Mesendoderm (in vitro differentiated cells): ENCODE measurements at regions not wholly inside any gene's neighbourhood (a gene's known extent, or its start where the extent isn't known, plus 50 kb on each side); places are given as distances from the start of the nearest gene placed in this dataset.

Source experiments
- DNase-seq: peaks from one replicate; pipeline ENCODE4 v3.0.0; 2013
- H2AK5ac ChIP-seq: 2 replicates; pipeline ENCODE4 v1.6.1; 2013; ENCODE audit warnings: low read length, inconsistent platforms
- H2BK120ac ChIP-seq: 2 replicates; pipeline ENCODE4 v1.6.1; 2013; ENCODE audit warnings: low read depth, mild to moderate bottlenecking, low read length, moderate library complexity, mixed read lengths
- H2BK15ac ChIP-seq: replicated peaks from 2 replicates; pipeline ENCODE4 v1.6.1; 2013; ENCODE audit warnings: low read depth, mild to moderate bottlenecking, moderate library complexity
- H2BK5ac ChIP-seq: 2 replicates; pipeline ENCODE4 v1.6.1; 2013; ENCODE audit warnings: low read length, inconsistent platforms
- H3K18ac ChIP-seq: 2 replicates; pipeline ENCODE4 v1.6.1; 2013; ENCODE audit warnings: mild to moderate bottlenecking, low read length, mixed read lengths
- H3K23ac ChIP-seq: one replicate; pipeline ENCODE4 v1.6.1; 2013; ENCODE audit warnings: low read length
- H3K27ac ChIP-seq: 2 replicates; pipeline ENCODE4 v1.5.1; 2013; ENCODE audit warnings: low read depth, mild to moderate bottlenecking, inconsistent platforms, low read length, moderate library complexity
- H3K27me3 ChIP-seq: 2 replicates; pipeline ENCODE4 v1.6.1; 2013; ENCODE audit warnings: low read length, control low read depth, mild to moderate bottlenecking, inconsistent platforms; ENCODE audit not compliant: insufficient read depth, poor library complexity
- H3K36me3 ChIP-seq: 2 replicates; pipeline ENCODE4 v1.6.1; 2013; ENCODE audit warnings: low read length, inconsistent platforms; ENCODE audit not compliant: control insufficient read depth, insufficient read depth
- H3K4ac ChIP-seq: one replicate; pipeline ENCODE4 v1.6.1; 2013; ENCODE audit warnings: low read depth, mild to moderate bottlenecking, low read length, moderate library complexity
- H3K4me1 ChIP-seq: 2 replicates; pipeline ENCODE4 v1.6.1; 2013; ENCODE audit warnings: low read depth, low read length, inconsistent platforms; ENCODE audit not compliant: control insufficient read depth
- H3K4me2 ChIP-seq: 2 replicates; pipeline ENCODE4 v1.6.1; 2013; ENCODE audit warnings: low read length
- H3K4me3 ChIP-seq: 2 replicates; pipeline ENCODE4 v1.5.1; 2013; ENCODE audit warnings: mild to moderate bottlenecking, low read length
- H3K56ac ChIP-seq: one replicate; pipeline ENCODE4 v1.6.1; 2013; ENCODE audit warnings: low read length
- H3K79me1 ChIP-seq: 2 replicates; pipeline ENCODE4 v1.6.1; 2013; ENCODE audit warnings: low read length, inconsistent platforms
- H3K79me2 ChIP-seq: 2 replicates; pipeline ENCODE4 v1.6.1; 2013; ENCODE audit warnings: mild to moderate bottlenecking, low read length; ENCODE audit not compliant: control insufficient read depth, insufficient read depth
- H3K9ac ChIP-seq: 2 replicates; pipeline ENCODE4 v1.6.1; 2013; ENCODE audit warnings: low read length, inconsistent platforms
- H4K5ac ChIP-seq: one replicate; pipeline ENCODE4 v1.6.1; 2013; ENCODE audit warnings: low read length
- H4K8ac ChIP-seq: one replicate; pipeline ENCODE4 v1.6.1; 2013; ENCODE audit warnings: low read depth, mild to moderate bottlenecking, control low read depth, low read length, moderate library complexity
- WGBS: extraction: QIAGEN DNeasy Blood & Tissue Kit; methylation state at CpG from one replicate; pipeline ENCODE4 v1.1.7; 2013; ENCODE audit warnings: low lambda C conversion rate, missing lambda C conversion rate; ENCODE audit not compliant: insufficient coverage; ENCODE audit errors: extremely low coverage; 5-methylcytosine and 5-hydroxymethylcytosine counted together

DNA sequence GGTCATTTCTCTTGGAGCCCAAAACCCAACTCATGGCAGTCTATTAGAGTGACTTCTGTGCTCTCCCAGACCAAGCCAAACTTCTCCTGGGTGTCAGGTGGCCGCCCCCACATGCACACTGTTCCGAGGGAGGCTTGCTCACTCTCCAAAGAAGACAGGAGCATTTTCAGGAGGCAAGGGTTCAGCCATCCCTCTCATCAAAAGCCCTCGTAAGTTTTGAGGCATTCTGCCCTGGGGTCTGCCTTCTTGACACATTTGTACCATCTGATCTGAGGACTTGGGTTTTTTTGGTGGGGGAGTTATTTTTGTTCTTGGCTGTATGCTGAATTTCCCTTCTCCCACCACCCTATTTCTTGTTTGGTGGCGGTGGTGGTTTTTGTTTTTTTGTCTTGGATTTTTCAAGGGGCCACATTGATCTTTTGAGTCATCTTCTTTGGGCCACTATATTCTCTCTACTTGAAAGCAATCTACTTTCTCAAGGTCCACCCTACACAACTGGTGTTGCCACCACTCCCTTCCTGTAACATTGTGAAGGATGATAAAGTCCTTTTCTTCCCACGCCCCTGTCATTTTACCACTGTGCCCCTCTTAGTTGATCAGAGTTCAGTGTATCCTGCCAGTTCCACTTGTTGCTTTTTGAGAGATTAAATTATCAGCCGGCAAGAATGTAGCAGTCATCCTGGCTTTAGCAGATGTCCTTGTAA is 255.8 kb downstream of the CYP26B1 start:
- H3K56ac ChIP-seq = no peak overlapping the region
- no peak overlapping the region for H3K4me3 ChIP-seq
- no CpG with 5 or more reads among the region's 6 CpGs for WGBS

DNA sequence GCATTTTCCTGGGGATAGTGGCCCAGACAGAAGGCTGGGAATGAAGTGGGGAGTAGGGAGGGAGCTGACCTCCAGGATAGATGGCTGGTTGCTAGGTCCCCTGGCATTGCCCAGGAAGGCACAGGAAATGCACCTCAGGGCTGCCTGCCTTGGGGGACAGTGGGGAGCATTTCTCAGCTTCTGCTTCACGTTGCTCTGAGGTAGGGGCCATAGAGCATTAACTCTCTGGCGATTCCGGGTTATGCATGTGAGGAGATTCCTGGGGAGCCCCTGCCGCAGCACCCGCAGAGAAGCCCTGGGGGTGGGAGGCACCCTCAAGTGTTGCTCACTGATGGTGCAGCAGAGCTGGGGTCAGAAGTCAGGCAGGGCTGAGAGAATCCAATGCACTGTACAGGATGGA is 256.5 kb downstream of the CYP26B1 start:
- Histone ChIP-seq H2AK5ac (no peak overlapping the region), H3K4ac (no peak overlapping the region), H4K5ac (no peak overlapping the region), H3K18ac (no peak overlapping the region), H3K27ac (no peak overlapping the region), H3K79me2 (no peaks in the 10 kb centered on the region), H3K27me3 (no peaks in the 10 kb centered on the region), H2BK5ac (no peak overlapping the region), H2BK15ac (no peak overlapping the region), H3K79me1 (no peaks in the 10 kb centered on the region), H3K4me2 (no peak overlapping the region), H3K4me3 (no peak overlapping the region), H3K56ac (no peak overlapping the region), H3K4me1 (no peaks in the 10 kb centered on the region), H4K8ac (no peak overlapping the region), H3K9ac (no peak overlapping the region), H3K36me3 (no peaks in the 10 kb centered on the region), H3K23ac (no peak overlapping the region), H2BK120ac (no peak overlapping the region)
- DNase-seq = no peak
- WGBS = no CpG with 5 or more reads among the region's 5 CpGs

More for the DNA sequence above, 255.8 kb downstream of the CYP26B1 start:
- Histone ChIP-seq H2BK120ac (no peak overlapping the region), H3K79me1 (no peaks in the 10 kb centered on the region), H4K5ac (no peak overlapping the region), H3K4me2 (no peak overlapping the region), H2BK5ac (no peak overlapping the region), H2BK15ac (no peak overlapping the region), H3K79me2 (no peaks in the 10 kb centered on the region), H2AK5ac (no peak overlapping the region), H3K23ac (no peak overlapping the region), H3K36me3 (no peaks in the 10 kb centered on the region), H3K18ac (no peak overlapping the region), H3K27me3 (no peaks in the 10 kb centered on the region), H3K27ac (no peak overlapping the region), H4K8ac (no peak overlapping the region), H3K4ac (no peak overlapping the region), H3K4me1 (no peaks in the 10 kb centered on the region), H3K9ac (no peak overlapping the region)
- no peak for DNase-seq

DNA sequence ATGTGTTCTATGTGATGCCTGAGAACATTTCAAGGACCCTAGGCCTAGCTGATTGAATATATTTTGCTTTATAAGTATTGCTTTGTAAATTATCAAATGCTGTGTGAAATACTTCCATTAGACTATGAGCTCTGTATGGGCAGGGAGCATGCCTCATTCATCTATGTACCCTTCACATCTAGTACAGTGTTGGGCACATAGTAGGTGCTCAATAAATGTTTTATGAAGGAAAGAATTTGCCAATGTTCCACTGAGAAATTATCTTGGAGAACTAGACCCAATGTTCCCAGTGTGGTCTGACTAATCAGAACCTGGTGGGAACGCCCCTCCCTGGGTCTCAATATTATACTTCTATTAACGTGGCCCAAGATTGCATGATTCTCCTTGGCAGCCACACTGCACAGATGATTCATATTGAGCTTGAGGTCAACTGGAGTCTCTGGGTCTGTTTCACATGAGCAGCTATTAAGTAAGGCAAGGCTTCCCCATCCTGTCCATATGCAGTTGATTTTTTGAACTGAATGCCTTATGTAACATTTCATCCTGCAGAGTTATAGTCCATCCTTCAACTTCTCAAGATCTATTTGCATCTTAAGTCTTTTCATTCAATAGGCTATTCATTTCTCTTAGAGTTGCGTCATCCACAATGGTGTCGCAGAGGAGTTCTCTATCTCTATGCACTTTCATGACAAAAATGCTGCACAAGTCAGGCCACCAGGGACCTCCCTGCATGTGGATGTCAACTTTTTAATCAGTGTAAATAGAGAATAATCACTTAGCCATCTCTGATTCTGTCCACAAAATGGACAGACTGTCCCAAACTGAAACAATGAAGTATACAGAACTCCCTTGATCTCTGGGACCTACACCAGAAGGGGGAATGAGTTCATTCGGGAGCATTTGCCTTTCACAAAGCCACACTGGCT is 257.6 kb downstream of the CYP26B1 start:
- H3K79me1 ChIP-seq = no peaks in the 10 kb centered on the region
- H3K4me1 ChIP-seq = no peaks in the 10 kb centered on the region
- H3K36me3 ChIP-seq = no peaks in the 10 kb centered on the region
- no peak for DNase-seq
- no peaks in the 10 kb centered on the region for H3K27me3 ChIP-seq
- H3K4me3 ChIP-seq = no peak overlapping the region
- no peak overlapping the region for H2BK120ac ChIP-seq
- no peak overlapping the region for H4K5ac ChIP-seq
- H3K23ac ChIP-seq = no peak overlapping the region
- no peak overlapping the region for H3K9ac ChIP-seq
- H4K8ac ChIP-seq = no peak overlapping the region
- H2BK5ac ChIP-seq = no peak overlapping the region
- no peaks in the 10 kb centered on the region for H3K79me2 ChIP-seq
- H3K56ac ChIP-seq = no peak overlapping the region
- H2AK5ac ChIP-seq = no peak overlapping the region
- H2BK15ac ChIP-seq = no peak overlapping the region
- WGBS = no CpG with 5 or more reads among the region's 5 CpGs
- no peak overlapping the region for H3K4ac ChIP-seq
- no peak overlapping the region for H3K4me2 ChIP-seq
- H3K27ac ChIP-seq = no peak overlapping the region
- H3K18ac ChIP-seq = no peak overlapping the region

DNA sequence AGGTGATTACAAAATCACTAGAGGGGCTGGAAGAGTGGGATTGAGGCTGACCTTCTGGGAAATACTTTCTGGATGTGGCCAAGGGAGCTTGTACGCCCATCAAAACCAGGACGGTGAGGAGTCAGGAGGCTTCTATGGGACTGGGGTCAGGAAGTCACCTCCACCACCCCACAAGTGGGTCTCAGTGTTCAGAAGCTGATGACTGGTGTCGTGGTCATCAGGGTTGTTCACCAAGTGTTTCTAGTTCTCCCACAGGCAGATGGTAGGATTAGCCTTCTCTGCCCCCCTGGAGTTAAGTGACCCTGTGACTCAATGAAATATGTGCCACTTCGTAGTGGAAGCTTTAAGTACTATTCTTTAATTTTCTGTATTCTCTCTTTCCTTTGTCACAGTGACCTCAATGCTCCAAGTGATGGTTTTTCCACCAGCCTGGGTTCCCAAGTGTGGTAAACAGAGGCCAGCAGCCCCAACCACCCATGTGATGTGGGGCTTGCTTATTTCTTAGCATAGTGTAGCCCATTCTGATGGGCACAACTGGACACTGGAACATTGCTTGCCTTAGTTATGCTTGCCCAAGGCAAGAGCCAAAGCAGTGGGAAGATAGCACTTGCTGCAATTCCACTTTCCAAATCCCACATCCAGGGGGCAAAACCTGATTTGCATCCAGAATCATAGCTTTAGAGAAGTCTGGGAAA is 258.8 kb downstream of the CYP26B1 start:
- Histone ChIP-seq H3K4me2 (no peak overlapping the region), H2BK120ac (no peak overlapping the region), H3K4ac (no peak overlapping the region), H3K23ac (no peak overlapping the region), H4K8ac (no peak overlapping the region), H3K27me3 (no peaks in the 10 kb centered on the region), H2AK5ac (no peak overlapping the region), H3K9ac (no peak overlapping the region), H3K79me2 (no peaks in the 10 kb centered on the region), H2BK15ac (no peak overlapping the region), H3K4me3 (no peak overlapping the region), H3K4me1 (no peaks in the 10 kb centered on the region), H3K36me3 (no peaks in the 10 kb centered on the region), H4K5ac (no peak overlapping the region), H2BK5ac (no peak overlapping the region), H3K79me1 (no peaks in the 10 kb centered on the region), H3K18ac (no peak overlapping the region), H3K56ac (no peak overlapping the region), H3K27ac (no peak overlapping the region)
- no CpG with 5 or more reads among the region's 4 CpGs for WGBS
- no peak for DNase-seq

DNA sequence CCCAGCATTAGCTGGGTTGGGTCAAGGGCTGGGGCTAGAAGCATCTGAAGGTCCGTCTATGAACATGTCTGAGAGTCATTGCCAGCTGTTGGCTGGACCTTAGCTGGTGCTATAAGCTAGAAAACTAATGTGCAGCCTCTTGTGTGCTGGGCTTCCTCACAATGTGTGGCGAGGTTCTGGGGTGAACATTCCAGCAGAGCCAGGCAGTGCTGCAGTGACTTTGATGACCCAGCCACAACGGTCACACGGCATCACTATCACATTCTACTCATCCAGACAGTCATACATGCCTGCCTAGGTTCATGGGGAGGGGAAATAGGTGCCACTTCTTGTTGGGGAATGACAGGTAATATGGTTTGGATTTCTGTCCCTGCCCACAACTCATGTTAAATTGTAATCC is 260.5 kb downstream of the CYP26B1 start:
- Histone ChIP-seq H3K4ac (no peak overlapping the region), H3K4me1 (no peaks in the 10 kb centered on the region), H2AK5ac (no peak overlapping the region), H3K23ac (no peak overlapping the region), H3K27me3 (no peaks in the 10 kb centered on the region), H3K36me3 (no peaks in the 10 kb centered on the region), H4K8ac (no peak overlapping the region), H4K5ac (no peak overlapping the region), H2BK15ac (no peak overlapping the region), H3K4me2 (no peak overlapping the region), H3K79me2 (no peaks in the 10 kb centered on the region), H3K18ac (no peak overlapping the region), H2BK120ac (no peak overlapping the region), H2BK5ac (no peak overlapping the region), H3K4me3 (no peak overlapping the region), H3K79me1 (no peaks in the 10 kb centered on the region), H3K9ac (no peak overlapping the region), H3K56ac (no peak overlapping the region), H3K27ac (no peak overlapping the region)
- no CpG with 5 or more reads among the region's 4 CpGs for WGBS
- no peak for DNase-seq
